Endothelial cell of umbilical vein (primary cell): ENCODE measurements at regions not wholly inside any gene's neighbourhood (a gene's known extent, or its start where the extent isn't known, plus 50 kb on each side); places are given as distances from the start of the nearest gene placed in this dataset.

ENCODE experiments used
- BruUV-seq: library from RNA; stranded (reverse); fragments of 400-500 nt; replicated peaks from 2 replicates; lab custom pipeline; 2021; lab: Mats Ljungman, UMichigan
- CTCF ChIA-PET: fragments of 300-600, 350-600 bp; sonication (Branson Sonifier 250); formaldehyde crosslinking; loops from one replicate; lab custom pipeline; 2021; ENCODE audit warnings: antibody characterized with exemption, inconsistent platforms; lab: Charles Lee
- POLR2A ChIA-PET: fragments of 300-600, 350-600 bp; sonication (Branson Sonifier 250); formaldehyde crosslinking; loops from one replicate; lab custom pipeline; 2021; ENCODE audit warnings: antibody characterized with exemption, inconsistent platforms; lab: Charles Lee
- DNase-seq: peaks from one replicate; pipeline ENCODE4 v3.0.0-alpha.2; 2011; ENCODE audit warnings: low read depth, low spot score
- FAIRE-seq: peaks from 2 replicates; lab custom pipeline; 2011; peaks lifted over from hg19 to GRCh38; lab: Jason Lieb, UNC
- H2AFZ ChIP-seq: 2 replicates; pipeline ENCODE4 v1.6.0; 2012; ENCODE audit warnings: low read depth, low read length, control low read depth, inconsistent platforms
- H3K27ac ChIP-seq: 2 replicates; pipeline ENCODE4 v1.5.1; 2011; ENCODE audit warnings: low read depth, mild to moderate bottlenecking, control low read depth, low read length, moderate library complexity; ENCODE audit not compliant: insufficient read depth
- H3K27me3 ChIP-seq, 2 experiments: 2 replicates each; pipeline versions ENCODE4 v1.6.0 to v1.6.1; 2011; ENCODE audit warnings: low read length in 2 of 2, mixed read lengths in 1 of 2; ENCODE audit not compliant: control insufficient read depth in 2 of 2, insufficient read depth in 2 of 2
- H3K36me3 ChIP-seq, 2 experiments: 2 replicates in 1 of 2; 3 replicates in 1 of 2; pipeline ENCODE4 v1.5.1; 2011; ENCODE audit warnings: low read length in 2 of 2, mild to moderate bottlenecking in 1 of 2, moderate library complexity in 1 of 2; ENCODE audit not compliant: control insufficient read depth in 2 of 2, insufficient read depth in 2 of 2; ENCODE audit errors: extremely low read depth in 1 of 2
- H3K4me1 ChIP-seq: 3 replicates; pipeline ENCODE4 v1.5.1; 2011; ENCODE audit warnings: mild to moderate bottlenecking, low read length; ENCODE audit not compliant: control insufficient read depth, insufficient read depth; ENCODE audit errors: extremely low read depth
- H3K4me2 ChIP-seq: 2 replicates; pipeline ENCODE4 v1.6.1; 2011; ENCODE audit warnings: low read length, control low read depth, mixed read lengths; ENCODE audit not compliant: insufficient read depth
- H3K4me3 ChIP-seq, 3 experiments: fragments of 200-600 bp in 1 of 3; sonication (generic), shearing (Covaris generic) in 1 of 3; replicated peaks in 1 of 3; 2 replicates each; pipeline ENCODE4 v1.5.1; 2011 to 2016; ENCODE audit warnings: control low read depth in 3 of 3, low read length in 3 of 3, mild to moderate bottlenecking in 2 of 3, inconsistent platforms in 1 of 3, low read depth in 1 of 3, moderate library complexity in 1 of 3; ENCODE audit not compliant: insufficient read depth in 1 of 3
- H3K79me2 ChIP-seq: 2 replicates; pipeline ENCODE4 v1.6.0; 2012; ENCODE audit warnings: low read length, inconsistent platforms; ENCODE audit not compliant: control insufficient read depth, insufficient read depth
- H3K9ac ChIP-seq: replicated peaks from 2 replicates; pipeline ENCODE3; 2011; ENCODE audit warnings: low read length, control low read depth; ENCODE audit not compliant: insufficient read depth; ENCODE audit errors: extremely low read depth
- H3K9me1 ChIP-seq: replicated peaks from 3 replicates; pipeline ENCODE4 v1.6.0; 2011; ENCODE audit warnings: mild to moderate bottlenecking, low read length; ENCODE audit not compliant: control insufficient read depth, insufficient read depth; ENCODE audit errors: extremely low read depth
- H3K9me3 ChIP-seq: replicated peaks from 2 replicates; pipeline ENCODE4 v1.5.1; 2012; ENCODE audit warnings: low read length, inconsistent platforms; ENCODE audit not compliant: control insufficient read depth, insufficient read depth
- H4K20me1 ChIP-seq: replicated peaks from 2 replicates; pipeline ENCODE3; 2011; ENCODE audit warnings: mild to moderate bottlenecking, low read length; ENCODE audit not compliant: control insufficient read depth, insufficient read depth; ENCODE audit errors: extremely low read depth
- EZH2 ChIP-seq: IDR thresholded peaks from 2 replicates; pipeline ENCODE4 v1.6.1; 2012; ENCODE audit warnings: borderline replicate concordance, low read depth, mild to moderate bottlenecking, moderate library complexity, low read length, inconsistent platforms; ENCODE audit not compliant: severe bottlenecking
- FOS ChIP-seq: IDR thresholded peaks from 2 replicates; pipeline ENCODE4 v1.6.1; 2011; ENCODE audit warnings: mild to moderate bottlenecking, low read length, moderate library complexity, borderline replicate concordance; ENCODE audit not compliant: insufficient read depth
- GATA2 ChIP-seq: IDR thresholded peaks from 2 replicates; pipeline ENCODE4 v1.7.0; 2011; ENCODE audit warnings: low read depth, mild to moderate bottlenecking, moderate library complexity, mixed read lengths, low read length; ENCODE audit not compliant: insufficient read length, insufficient read depth
- JUN ChIP-seq: IDR thresholded peaks from 2 replicates; pipeline ENCODE4 v1.6.1; 2011; ENCODE audit warnings: borderline replicate concordance, low read depth; ENCODE audit not compliant: insufficient read length, insufficient read depth
- MYC ChIP-seq: IDR thresholded peaks from one replicate; pipeline ENCODE4 v1.6.1; 2011; ENCODE audit warnings: mild to moderate bottlenecking, low read depth, low read length
- POLR2A ChIP-seq: IDR thresholded peaks from 2 replicates; pipeline ENCODE4 v1.6.1; 2012; ENCODE audit warnings: low read depth, mild to moderate bottlenecking, control low read depth, low read length
- POLR2AphosphoS5 ChIP-seq: IDR thresholded peaks from 2 replicates; pipeline ENCODE4 v1.6.1; 2012; ENCODE audit warnings: low read depth, mild to moderate bottlenecking, control low read depth, low read length, moderate library complexity; ENCODE audit not compliant: insufficient read depth
- dilution Hi-C: fragments of 300-500 bp; cut with MboI; formaldehyde crosslinking; loops from one replicate; pipeline ENCODE4 v1.15.0; 2019; ENCODE audit warnings: low sequenced_read_pairs; ENCODE audit not compliant: extremely low pct_ligation_motif_present
- intact Hi-C: fragments of 100-400 bp; cut with micrococcal nuclease; formaldehyde crosslinking; loops from one replicate; pipeline ENCODE4 v1.10.0; 2022
- TF ChIP-seq, protein P1 (sequence below): IDR thresholded peaks from 2 replicates; pipeline ENCODE4 v1.6.1; 2011; ENCODE audit not compliant: insufficient read depth, insufficient read length
- TF ChIP-seq, protein P2 (sequence below), 2 donors: IDR thresholded peaks; 1 replicate in 1 of 2; 2 replicates in 1 of 2; pipeline ENCODE4 v1.5.1; 2011; ENCODE audit warnings: low read length in 2 of 2, mild to moderate bottlenecking in 2 of 2, moderate library complexity in 2 of 2, control low read depth in 1 of 2, inconsistent platforms in 1 of 2, low read depth in 1 of 2; ENCODE audit not compliant: insufficient read depth in 1 of 2; ENCODE audit errors: extremely low read depth in 1 of 2

DNA sequence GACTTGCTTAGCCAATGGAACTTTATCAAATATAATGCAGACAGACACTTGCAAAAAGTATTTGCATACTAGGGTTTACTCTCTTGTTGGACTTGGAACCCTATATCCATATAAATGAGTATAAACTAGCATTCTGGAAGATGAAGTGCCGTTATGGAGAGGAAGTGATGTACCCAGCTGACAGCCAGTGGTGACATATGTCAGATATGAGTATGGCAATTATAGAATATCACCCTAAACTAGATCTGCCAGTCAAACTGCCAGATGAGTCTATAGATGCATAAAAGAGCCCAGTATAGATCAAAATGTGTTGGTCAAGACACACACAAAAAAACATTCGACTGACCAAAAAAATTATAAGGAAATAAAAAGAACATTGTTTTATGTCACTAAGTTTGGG lies 739.3 kb downstream of the PLA2G4A start:
- no TSS peak for BruUV-seq
- DNase-seq (no peak), FAIRE-seq (no peak)
- no peaks in the 10 kb centered on the region for H3K27me3 ChIP-seq
- no peak overlapping the region for H3K4me3 ChIP-seq
- H3K79me2 ChIP-seq = no peaks in the 10 kb centered on the region
- H3K36me3 ChIP-seq = no peaks in the 10 kb centered on the region
- no peaks in the 10 kb centered on the region for H3K9me1 ChIP-seq
- TF ChIP-seq, protein P1, sequence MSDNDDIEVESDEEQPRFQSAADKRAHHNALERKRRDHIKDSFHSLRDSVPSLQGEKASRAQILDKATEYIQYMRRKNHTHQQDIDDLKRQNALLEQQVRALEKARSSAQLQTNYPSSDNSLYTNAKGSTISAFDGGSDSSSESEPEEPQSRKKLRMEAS = no peak
- TF ChIP-seq JUN = no peak
- TF ChIP-seq POLR2A = no peak
- TF ChIP-seq MYC = no peak
- TF ChIP-seq GATA2 = no peak
- no peak for TF ChIP-seq POLR2AphosphoS5
- TF ChIP-seq, protein P2, sequence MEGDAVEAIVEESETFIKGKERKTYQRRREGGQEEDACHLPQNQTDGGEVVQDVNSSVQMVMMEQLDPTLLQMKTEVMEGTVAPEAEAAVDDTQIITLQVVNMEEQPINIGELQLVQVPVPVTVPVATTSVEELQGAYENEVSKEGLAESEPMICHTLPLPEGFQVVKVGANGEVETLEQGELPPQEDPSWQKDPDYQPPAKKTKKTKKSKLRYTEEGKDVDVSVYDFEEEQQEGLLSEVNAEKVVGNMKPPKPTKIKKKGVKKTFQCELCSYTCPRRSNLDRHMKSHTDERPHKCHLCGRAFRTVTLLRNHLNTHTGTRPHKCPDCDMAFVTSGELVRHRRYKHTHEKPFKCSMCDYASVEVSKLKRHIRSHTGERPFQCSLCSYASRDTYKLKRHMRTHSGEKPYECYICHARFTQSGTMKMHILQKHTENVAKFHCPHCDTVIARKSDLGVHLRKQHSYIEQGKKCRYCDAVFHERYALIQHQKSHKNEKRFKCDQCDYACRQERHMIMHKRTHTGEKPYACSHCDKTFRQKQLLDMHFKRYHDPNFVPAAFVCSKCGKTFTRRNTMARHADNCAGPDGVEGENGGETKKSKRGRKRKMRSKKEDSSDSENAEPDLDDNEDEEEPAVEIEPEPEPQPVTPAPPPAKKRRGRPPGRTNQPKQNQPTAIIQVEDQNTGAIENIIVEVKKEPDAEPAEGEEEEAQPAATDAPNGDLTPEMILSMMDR (IDR thresholded peaks at IDR 0.05; ENCODE audit: extremely low read depth in 1 of 2, insufficient read depth in 1 of 2, low read depth in 1 of 2, low read length in 2 of 2) = no peak
- no peak for TF ChIP-seq EZH2
- TF ChIP-seq FOS = no peak
- H4K20me1 ChIP-seq = no peaks in the 10 kb centered on the region
- dilution Hi-C loops (no loop called here), intact Hi-C loops (no loop called here)
- H3K4me1 ChIP-seq = no peaks in the 10 kb centered on the region
- ChIA-PET POLR2A (no interaction called here), CTCF (no interaction called here)
- no peak overlapping the region for H3K4me2 ChIP-seq
- H2AFZ ChIP-seq = no peak overlapping the region
- H3K9ac ChIP-seq = no peak overlapping the region
- H3K9me3 ChIP-seq = no peaks in the 10 kb centered on the region
- H3K27ac ChIP-seq = no peak overlapping the region
